DMS153 (cell line): ENCODE measurements at regions not wholly inside any gene's neighbourhood (a gene's known extent, or its start where the extent isn't known, plus 50 kb on each side); places are given as distances from the start of the nearest gene placed in this dataset.
"Not testable (repeated sequence)": the region's sequence is repeated elsewhere in the genome, so short reads cannot be mapped to it uniquely, and the experiment has no call there.

Experiments
- DNase-seq: peaks from one replicate; lab custom pipeline; 2025; lab: John Stamatoyannopoulos, UW

GRCh38 chr20:58040447-58041290, 187.8 kb downstream of the ANKRD60 start:
- DNase-seq: no peak

- DNase-seq: no peak
Observed at GRCh38 chr20:58039274-58040092, 189.0 kb downstream of the ANKRD60 start.

GRCh38 chr20:58038123-58038654, 190.3 kb downstream of the ANKRD60 start:
- no peak for DNase-seq

DNA sequence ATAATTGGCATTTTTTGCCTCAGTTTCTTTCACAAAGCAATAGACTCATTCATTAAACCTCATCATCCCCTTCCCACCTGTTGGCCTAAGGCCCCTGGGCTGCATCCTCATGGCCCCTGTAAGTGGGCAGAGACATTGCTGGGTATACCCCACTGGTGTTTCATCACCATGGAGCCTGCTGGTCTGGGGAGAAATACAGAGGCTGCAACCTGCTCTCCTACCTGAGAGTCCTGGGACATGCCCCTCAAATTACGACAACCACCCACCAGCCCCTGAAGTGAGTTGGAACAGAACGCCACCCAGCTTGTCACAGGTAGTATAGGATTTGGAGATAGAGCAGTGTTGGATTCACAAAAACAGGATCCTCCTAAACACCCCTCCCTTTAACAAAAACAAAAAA, 190.8 kb downstream of the ANKRD60 start:
- no peak for DNase-seq

GRCh38 chr20:58033026-58033536, 195.4 kb downstream of the ANKRD60 start:
- DNase-seq: no peak

DNA sequence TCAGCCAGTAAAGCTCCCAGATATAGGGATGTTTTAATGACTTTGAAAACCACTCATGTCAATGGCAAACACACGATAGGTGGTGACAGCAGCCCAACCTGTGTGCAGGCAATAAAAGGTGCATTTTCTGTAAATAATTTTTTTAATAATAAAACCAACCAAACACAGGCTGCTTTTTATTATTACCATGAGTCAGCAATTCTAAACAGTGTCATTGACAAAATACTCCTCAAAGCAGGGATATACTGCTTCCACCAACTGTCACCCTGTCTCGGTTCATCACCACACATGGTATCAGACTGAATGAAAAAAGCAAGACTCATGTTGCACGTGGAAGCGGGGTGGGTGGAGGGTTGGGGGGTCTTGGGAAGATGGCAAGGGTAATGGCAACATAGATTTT, 195.9 kb downstream of the ANKRD60 start:
- no peak for DNase-seq

GRCh38 chr20:58031350-58031749, 197.1 kb downstream of the ANKRD60 start:
- DNase-seq: not testable (repeated sequence)

DNA sequence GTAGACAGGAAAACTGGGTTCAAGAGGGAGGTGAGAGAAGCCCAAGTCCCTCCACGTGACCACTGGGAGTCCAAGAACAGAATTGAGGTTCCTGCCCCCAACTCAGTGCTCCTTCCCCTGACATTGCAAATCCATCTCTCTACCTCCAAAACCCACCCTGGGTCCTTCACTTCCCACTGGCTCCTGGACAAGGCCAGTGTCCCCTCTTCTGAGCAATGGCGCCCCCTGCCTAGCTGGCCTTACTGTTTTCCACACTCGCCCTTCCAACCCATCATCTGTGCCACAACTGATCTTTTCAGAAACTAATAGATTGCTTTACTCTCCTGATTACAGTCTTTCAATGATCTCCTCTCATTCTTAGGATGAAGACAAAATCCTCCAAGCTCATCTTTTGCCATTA, 200.3 kb downstream of the ANKRD60 start:
- DNase-seq: no peak

- DNase-seq: no peak
Observed at GRCh38 chr20:58026361-58026760, 202.1 kb downstream of the ANKRD60 start.

- DNase-seq: no peak
Observed at GRCh38 chr20:58025233-58025632, 203.2 kb downstream of the ANKRD60 start.

DNA sequence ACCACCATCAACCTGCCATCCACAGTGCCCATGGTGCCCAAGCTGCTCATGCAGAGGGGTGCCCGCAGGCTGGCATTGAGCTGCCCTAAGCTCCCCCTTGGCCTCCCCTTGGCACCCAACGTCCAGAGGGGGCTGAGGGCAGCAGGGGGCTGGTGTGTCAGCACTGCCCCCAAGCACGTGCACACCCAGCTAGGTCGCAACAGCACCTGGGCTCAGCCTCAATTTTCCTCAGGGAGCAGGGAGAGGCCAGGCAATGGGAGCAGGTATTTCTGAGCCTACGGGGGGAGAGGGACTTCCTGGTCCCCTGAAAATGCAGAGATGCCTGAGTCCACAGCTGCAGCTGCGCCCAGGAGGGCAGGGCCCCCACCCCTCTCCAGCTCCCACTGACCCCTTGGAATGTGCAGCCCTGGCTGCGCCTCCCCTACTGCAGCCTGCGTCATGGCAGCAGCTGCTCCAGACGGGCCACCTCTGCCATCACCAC, 204.2 kb downstream of the ANKRD60 start:
- DNase-seq: no peak

- no peak for DNase-seq
Observed at GRCh38 chr20:58023781-58024180, 204.7 kb downstream of the ANKRD60 start.

DNA sequence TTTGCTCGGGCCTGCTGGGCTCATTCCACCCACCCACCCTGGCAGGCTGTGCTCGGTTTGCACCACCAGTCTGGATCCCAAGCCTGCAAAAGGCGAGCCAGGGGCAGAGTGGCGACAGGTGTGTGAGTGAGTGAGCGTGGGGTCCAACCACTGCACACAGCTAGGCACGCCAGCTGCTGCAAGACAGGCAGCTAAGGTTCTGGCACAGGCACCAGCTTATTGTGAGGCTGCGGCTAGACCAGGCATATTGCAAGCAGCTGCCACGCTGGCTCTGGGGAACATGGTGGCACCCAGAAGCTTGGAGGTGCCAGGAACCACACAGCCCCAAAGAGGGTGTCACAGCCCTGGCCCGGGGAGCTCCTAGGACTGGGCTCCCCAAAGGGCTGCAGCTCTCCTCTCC, 205.1 kb downstream of the ANKRD60 start:
- no peak for DNase-seq

DNA sequence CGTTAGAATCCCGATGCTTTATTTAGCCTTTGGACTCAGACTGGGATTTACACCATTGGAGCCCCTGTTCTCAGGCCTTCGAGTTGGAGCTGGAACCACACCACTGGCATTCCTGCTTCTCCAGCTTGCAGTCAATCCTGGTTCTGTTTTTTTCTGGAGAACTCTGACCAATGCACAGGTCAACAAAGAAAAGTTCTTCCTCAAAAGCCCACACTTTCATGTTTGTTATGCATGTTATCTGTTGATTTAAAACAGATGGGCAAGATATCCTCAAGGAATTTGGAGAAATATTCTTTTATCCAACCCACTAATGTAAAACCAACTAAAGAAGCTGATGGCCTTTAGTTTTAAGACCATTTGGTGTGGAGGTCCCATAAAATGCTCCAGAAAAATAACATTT, 205.7 kb downstream of the ANKRD60 start:
- no peak for DNase-seq

GRCh38 chr20:58021481-58021880, 207.0 kb downstream of the ANKRD60 start:
- no peak for DNase-seq

DNA sequence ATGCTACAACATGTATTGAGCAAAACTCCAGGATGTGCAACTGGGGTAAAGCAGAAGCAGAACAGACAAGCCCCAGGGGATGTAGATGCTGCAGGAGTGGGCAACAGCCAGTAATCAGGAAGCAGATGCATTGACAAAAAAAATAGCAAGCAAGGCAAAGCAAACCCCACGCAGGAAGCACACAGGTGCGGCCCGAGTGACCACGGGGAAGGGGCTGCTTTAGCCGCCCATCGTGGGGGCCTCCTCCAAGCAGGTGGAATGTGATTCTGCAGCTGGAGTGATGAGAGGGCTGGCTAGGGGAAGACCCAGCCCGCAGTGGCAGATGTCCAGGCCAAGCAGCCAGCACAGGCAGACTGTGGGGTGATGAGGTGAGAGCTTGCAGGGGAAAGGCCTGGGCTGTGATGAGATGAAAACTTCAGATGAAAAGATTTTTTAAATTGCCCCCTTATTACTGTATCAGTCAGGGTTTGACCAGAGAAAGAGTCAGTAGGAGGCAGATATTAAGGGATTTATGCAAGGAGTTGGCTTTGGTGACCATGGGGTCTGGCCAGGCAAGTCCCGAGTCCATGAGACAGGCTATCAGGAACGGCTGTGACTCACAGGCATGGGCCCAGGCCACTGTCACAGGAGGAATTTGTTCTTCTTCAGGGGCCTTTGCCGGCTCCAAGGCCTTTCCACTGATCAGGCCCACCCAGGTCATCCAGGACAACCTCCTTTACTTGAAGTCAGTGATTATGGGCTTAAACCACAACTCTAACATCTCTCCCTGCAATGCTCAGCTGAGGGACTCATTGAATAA, 207.6 kb downstream of the ANKRD60 start:
- no peak for DNase-seq

GRCh38 chr20:58019850-58020625, 208.4 kb downstream of the ANKRD60 start:
- DNase-seq: no peak

- DNase-seq: no peak
Observed at GRCh38 chr20:58019027-58019849, 209.2 kb downstream of the ANKRD60 start.

- no peak for DNase-seq
Observed at GRCh38 chr20:58018590-58018989, 209.9 kb downstream of the ANKRD60 start.

GRCh38 chr20:58017970-58018530, 210.4 kb downstream of the ANKRD60 start:
- DNase-seq: no peak
